HCT116 (cell line): ENCODE measurements at regions not wholly inside any gene's neighbourhood (a gene's known extent, or its start where the extent isn't known, plus 50 kb on each side); places are given as distances from the start of the nearest gene placed in this dataset.

Experiments used
- ATAC-seq: fragments of 200-7000 bp; cut with Tn5 transposase; 2 replicates; pipeline ENCODE4 v1.9.1; 2020; ENCODE audit warnings: mild to moderate bottlenecking, moderate library complexity
- BruUV-seq: library from RNA; stranded (reverse); fragments of 400-500 nt; replicated peaks from 2 replicates; lab custom pipeline; 2021; lab: Mats Ljungman, UMichigan
- CTCF ChIA-PET: fragments of 300-600 bp; sonication (Branson Sonifier 250); formaldehyde crosslinking; loops from one replicate; lab custom pipeline; 2021; ENCODE audit warnings: antibody characterized with exemption; lab: Charles Lee
- POLR2A ChIA-PET: fragments of 300-600, 350-600 bp; sonication (Branson Sonifier 250); formaldehyde crosslinking; loops from one replicate; lab custom pipeline; 2021; ENCODE audit warnings: antibody characterized with exemption; lab: Charles Lee
- RAD21 ChIA-PET, 2 experiments: fragments of 300-600 bp; sonication (Branson Sonifier 250); formaldehyde crosslinking; loops; one replicate each; lab custom pipeline; 2023; ENCODE audit warnings: low total read pairs in 2 of 2; ENCODE audit not compliant: uncharacterized antibody in 2 of 2, unreplicated experiment in 2 of 2, low non-redundant PET in 1 of 2; lab: Charles Lee
- DNase-seq: peaks from one replicate; pipeline ENCODE4 v3.0.0-alpha.2; 2010; ENCODE audit warnings: low read depth, low spot score
- H2AFZ ChIP-seq: fragments of 200-600 bp; shearing (Covaris generic), sonication (generic); 2 replicates; pipeline ENCODE4 v1.6.1; 2017; ENCODE audit warnings: low read depth, mixed run types, mixed read lengths, antibody characterized with exemption, low read length; ENCODE audit not compliant: poor library complexity, severe bottlenecking
- H3K27ac ChIP-seq: 2 replicates; pipeline ENCODE4 v1.5.1; 2012; ENCODE audit warnings: low read depth, low read length
- H3K27me3 ChIP-seq: fragments of 200-600 bp; sonication (generic); 2 replicates; pipeline ENCODE4 v1.6.1; 2016; ENCODE audit warnings: mixed run types, low read length, mixed read lengths; ENCODE audit not compliant: insufficient read depth
- H3K36me3 ChIP-seq, 2 experiments: fragments of 200-500 bp in 1 of 2; fragments of 200-600 bp in 1 of 2; sonication (Bioruptor generic) in 1 of 2; sonication (generic) in 1 of 2; 2 replicates each; pipeline versions ENCODE4 v1.5.1 to v1.6.1; 2014 to 2016; ENCODE audit warnings: low read length in 2 of 2, inconsistent platforms in 1 of 2, mixed read lengths in 1 of 2, mixed run types in 1 of 2; ENCODE audit not compliant: insufficient read depth in 2 of 2, control insufficient read depth in 1 of 2
- H3K4me1 ChIP-seq, 2 experiments: fragments of 200-600 bp in 1 of 2; sonication (generic) in 1 of 2; 2 replicates each; pipeline versions ENCODE4 v1.5.1 to v1.6.1; 2012 to 2017; ENCODE audit warnings: low read length in 2 of 2, inconsistent platforms in 1 of 2, mild to moderate bottlenecking in 1 of 2, mixed read lengths in 1 of 2, mixed run types in 1 of 2, moderate library complexity in 1 of 2; ENCODE audit not compliant: insufficient read depth in 2 of 2, control insufficient read depth in 1 of 2
- H3K4me2 ChIP-seq: fragments of 200-600 bp; sonication (generic); 2 replicates; pipeline ENCODE4 v1.6.1; 2017; ENCODE audit warnings: mixed run types, low read length, mixed read lengths
- H3K4me3 ChIP-seq, 2 experiments: fragments of 200-600 bp in 1 of 2; sonication (generic) in 1 of 2; replicated peaks in 1 of 2; 2 replicates each; pipeline ENCODE4 v1.5.1; 2011 to 2016; ENCODE audit warnings: low read length in 2 of 2, control low read depth in 1 of 2, low read depth in 1 of 2, mild to moderate bottlenecking in 1 of 2, mixed read lengths in 1 of 2, mixed run types in 1 of 2
- H3K79me2 ChIP-seq: fragments of 200-600 bp; sonication (generic); 2 replicates; pipeline ENCODE4 v1.6.1; 2017; ENCODE audit warnings: mild to moderate bottlenecking, mixed run types, low read length, moderate library complexity, mixed read lengths; ENCODE audit not compliant: insufficient read depth
- H3K9ac ChIP-seq: fragments of 200-600 bp; sonication (generic); 2 replicates; pipeline ENCODE4 v1.6.1; 2016; ENCODE audit warnings: low read length, mixed read lengths
- H3K9me2 ChIP-seq: fragments of 200-600 bp; sonication (generic), shearing (Covaris generic); 2 replicates; pipeline ENCODE4 v1.6.1; 2017; ENCODE audit warnings: mixed run types, mild to moderate bottlenecking, moderate library complexity; ENCODE audit not compliant: insufficient read depth
- H3K9me3 ChIP-seq, 2 experiments: fragments of 200-500 bp in 1 of 2; fragments of 200-600 bp in 1 of 2; sonication (Bioruptor generic) in 1 of 2; sonication (generic) in 1 of 2; 2 replicates each; pipeline ENCODE4 v1.6.1; 2014 to 2017; ENCODE audit warnings: low read length in 2 of 2, mixed read lengths in 2 of 2, inconsistent platforms in 1 of 2, low read depth in 1 of 2, mild to moderate bottlenecking in 1 of 2, mixed run types in 1 of 2, moderate library complexity in 1 of 2; ENCODE audit not compliant: control insufficient read depth in 1 of 2, insufficient read depth in 1 of 2
- H4K20me1 ChIP-seq: fragments of 200-600 bp; sonication (generic), shearing (Covaris generic); 2 replicates; pipeline ENCODE4 v1.6.1; 2017; ENCODE audit warnings: mixed run types, mild to moderate bottlenecking, moderate library complexity; ENCODE audit not compliant: insufficient read depth
- ATF3 ChIP-seq: IDR thresholded peaks from 2 replicates; pipeline ENCODE4 v1.6.1; 2012
- EZH2 ChIP-seq: fragments of 200-600 bp; sonication (generic); IDR thresholded peaks from 2 replicates; pipeline ENCODE4 v1.6.1; 2017; ENCODE audit warnings: antibody characterized with exemption, mixed run types
- RAD21 ChIP-seq: IDR thresholded peaks from 2 replicates; pipeline ENCODE4 v1.6.1; 2012; ENCODE audit warnings: low read depth, mild to moderate bottlenecking
- SIN3A ChIP-seq: IDR thresholded peaks from 2 replicates; pipeline ENCODE4 v1.6.1; 2012; ENCODE audit warnings: low read depth
- TCF7L2 ChIP-seq: IDR thresholded peaks from 2 replicates; pipeline ENCODE4 v1.7.0; 2011; ENCODE audit warnings: borderline replicate concordance, inconsistent platforms; ENCODE audit not compliant: insufficient read depth, insufficient read length; ENCODE audit errors: extremely low read depth
- ZBTB33 ChIP-seq: IDR thresholded peaks from 2 replicates; pipeline ENCODE4 v1.6.1; 2011; ENCODE audit warnings: mild to moderate bottlenecking, low read length, moderate library complexity; ENCODE audit not compliant: insufficient replicate concordance; ENCODE audit errors: extremely low read depth
- ZNF274 ChIP-seq: fragments of 200-500 bp; sonication (Bioruptor generic); IDR thresholded peaks from 2 replicates; pipeline ENCODE4 v1.6.1; 2014; ENCODE audit warnings: mild to moderate bottlenecking, low read depth, low read length, inconsistent platforms
- intact Hi-C: fragments of 100-400 bp; cut with micrococcal nuclease; formaldehyde crosslinking; loops from 2 replicates; pipeline ENCODE4 v1.10.0; 2022

GRCh38 chr2:237253046-237253702 is 160.8 kb downstream of the COL6A3 start:
- Histone ChIP-seq H3K9me2 (no peaks in the 10 kb centered on the region), H3K79me2 (no peaks in the 10 kb centered on the region), H3K27me3 (no peaks in the 10 kb centered on the region), H3K4me2 (no peak overlapping the region), H3K4me3 (no peak overlapping the region), H4K20me1 (no peaks in the 10 kb centered on the region), H3K9me3 (no peaks in the 10 kb centered on the region), H2AFZ (no peak overlapping the region), H3K4me1 (no peaks in the 10 kb centered on the region), H3K9ac (no peak overlapping the region), H3K27ac (no peak overlapping the region), H3K36me3 (no peaks in the 10 kb centered on the region)
- RAD21 ChIA-PET: no interaction called here
- CTCF ChIA-PET: no interaction called here
- DNase-seq: no peak
- TF ChIP-seq TCF7L2 (no peak), RAD21 (no peak), ZNF274 (no peak), ATF3 (no peak), SIN3A (no peak), ZBTB33 (no peak), EZH2 (no peak)
- BruUV-seq: no TSS peak
- ATAC-seq: no peak
- POLR2A ChIA-PET: no interaction called here
- intact Hi-C loops: no loop called here
